Mesenchymal stem cell (in vitro differentiated cells and primary cell): ENCODE measurements at regions not wholly inside any gene's neighbourhood (a gene's known extent, or its start where the extent isn't known, plus 50 kb on each side); places are given as distances from the start of the nearest gene placed in this dataset.
A peak's percentile ranks its signal among the peaks of the same experiment; 100 is the strongest.

Experiments used
- DNase-seq: peaks from one replicate; pipeline ENCODE4 v3.0.0-alpha.2; 2013
- H2AFZ ChIP-seq: one replicate; pipeline ENCODE4 v1.6.1; 2013; ENCODE audit warnings: low read depth, mild to moderate bottlenecking, control low read depth, inconsistent platforms, low read length, moderate library complexity
- H2AK5ac ChIP-seq: 2 replicates; pipeline ENCODE4 v1.6.1; 2013; ENCODE audit warnings: low read length, moderate library complexity, mild to moderate bottlenecking, inconsistent platforms; ENCODE audit not compliant: severe bottlenecking
- H2BK120ac ChIP-seq: one replicate; pipeline ENCODE4 v1.6.1; 2013; ENCODE audit warnings: low read depth, mild to moderate bottlenecking, inconsistent platforms, low read length, moderate library complexity
- H2BK12ac ChIP-seq, 2 experiments: one replicate each; pipeline ENCODE4 v1.6.1; 2013; ENCODE audit warnings: inconsistent platforms in 2 of 2, low read length in 2 of 2, mild to moderate bottlenecking in 2 of 2, moderate library complexity in 2 of 2, control low read depth in 1 of 2
- H2BK15ac ChIP-seq: one replicate; pipeline ENCODE4 v1.6.1; 2013; ENCODE audit warnings: mild to moderate bottlenecking, low read depth, inconsistent platforms; ENCODE audit not compliant: poor library complexity, severe bottlenecking
- H2BK5ac ChIP-seq: 2 replicates; pipeline ENCODE4 v1.6.1; 2013; ENCODE audit warnings: low read depth, mild to moderate bottlenecking, low read length, control low read depth, inconsistent platforms; ENCODE audit not compliant: poor library complexity, severe bottlenecking
- H3K14ac ChIP-seq, 2 experiments: one replicate each; pipeline ENCODE4 v1.6.1; 2013; ENCODE audit warnings: inconsistent platforms in 2 of 2, low read length in 2 of 2, control low read depth in 1 of 2, mild to moderate bottlenecking in 1 of 2, moderate library complexity in 1 of 2
- H3K18ac ChIP-seq, 2 experiments: one replicate each; pipeline ENCODE4 v1.6.1; 2013; ENCODE audit warnings: inconsistent platforms in 2 of 2, low read length in 2 of 2, control low read depth in 1 of 2, low read depth in 1 of 2, mild to moderate bottlenecking in 1 of 2
- H3K23ac ChIP-seq, 2 experiments: one replicate each; pipeline ENCODE4 v1.6.1; 2013; ENCODE audit warnings: inconsistent platforms in 2 of 2, low read length in 2 of 2, mild to moderate bottlenecking in 2 of 2, moderate library complexity in 2 of 2, control low read depth in 1 of 2
- H3K27ac ChIP-seq: 2 replicates; pipeline ENCODE4 v1.5.1; 2013; ENCODE audit warnings: mild to moderate bottlenecking, moderate library complexity, low read length, control low read depth, inconsistent platforms; ENCODE audit not compliant: poor library complexity, severe bottlenecking
- H3K27me3 ChIP-seq, 2 experiments: 2 replicates each; pipeline versions ENCODE4 v1.6.1 to v1.7.0; 2013; ENCODE audit warnings: low read length in 2 of 2, mild to moderate bottlenecking in 2 of 2, moderate library complexity in 2 of 2, control low read depth in 1 of 2, inconsistent platforms in 1 of 2; ENCODE audit not compliant: control insufficient read depth in 1 of 2, insufficient read depth in 1 of 2
- H3K36me3 ChIP-seq, 2 experiments: 2 replicates each; pipeline versions ENCODE4 v1.6.1 to v1.7.0; 2013; ENCODE audit warnings: low read length in 2 of 2, control low read depth in 1 of 2, inconsistent platforms in 1 of 2, low read depth in 1 of 2, mild to moderate bottlenecking in 1 of 2; ENCODE audit not compliant: insufficient read depth in 2 of 2, control insufficient read depth in 1 of 2
- H3K4ac ChIP-seq, 2 experiments: one replicate each; pipeline ENCODE4 v1.6.1; 2013; ENCODE audit warnings: inconsistent platforms in 2 of 2, low read length in 2 of 2, mild to moderate bottlenecking in 2 of 2, moderate library complexity in 2 of 2, control low read depth in 1 of 2, low read depth in 1 of 2
- H3K4me1 ChIP-seq: 2 replicates; pipeline ENCODE4 v1.6.1; 2013; ENCODE audit warnings: low read depth, low read length, control low read depth; ENCODE audit not compliant: control insufficient read depth, insufficient read depth
- H3K4me2 ChIP-seq: 2 replicates; pipeline ENCODE4 v1.6.1; 2013; ENCODE audit warnings: low read length, mild to moderate bottlenecking, inconsistent platforms; ENCODE audit not compliant: poor library complexity, severe bottlenecking
- H3K4me3 ChIP-seq, 2 experiments: 2 replicates each; pipeline versions ENCODE4 v1.5.1 to v1.7.0; 2013; ENCODE audit warnings: low read length in 2 of 2, mild to moderate bottlenecking in 2 of 2, control low read depth in 1 of 2, low read depth in 1 of 2; ENCODE audit not compliant: insufficient read depth in 1 of 2
- H3K79me1 ChIP-seq: replicated peaks from 2 replicates; pipeline ENCODE4 v1.6.1; 2013; ENCODE audit warnings: mild to moderate bottlenecking, control low read depth, low read length, inconsistent platforms; ENCODE audit not compliant: poor library complexity, severe bottlenecking
- H3K9ac ChIP-seq: 2 replicates; pipeline ENCODE4 v1.7.0; 2013; ENCODE audit warnings: mild to moderate bottlenecking, low read length, moderate library complexity
- H3K9me3 ChIP-seq: 2 replicates; pipeline ENCODE4 v1.7.0; 2013; ENCODE audit warnings: mild to moderate bottlenecking, low read length; ENCODE audit not compliant: control insufficient read depth
- H4K8ac ChIP-seq: one replicate; pipeline ENCODE4 v1.6.1; 2013; ENCODE audit warnings: inconsistent platforms, mild to moderate bottlenecking, low read length, moderate library complexity
- H4K91ac ChIP-seq: one replicate; pipeline ENCODE4 v1.6.1; 2013; ENCODE audit warnings: mild to moderate bottlenecking, low read length, inconsistent platforms
- WGBS: methylation state at CpG from one replicate; pipeline ENCODE4 v1.1.7; 2013; ENCODE audit warnings: mixed read lengths; 5-methylcytosine and 5-hydroxymethylcytosine counted together

DNA sequence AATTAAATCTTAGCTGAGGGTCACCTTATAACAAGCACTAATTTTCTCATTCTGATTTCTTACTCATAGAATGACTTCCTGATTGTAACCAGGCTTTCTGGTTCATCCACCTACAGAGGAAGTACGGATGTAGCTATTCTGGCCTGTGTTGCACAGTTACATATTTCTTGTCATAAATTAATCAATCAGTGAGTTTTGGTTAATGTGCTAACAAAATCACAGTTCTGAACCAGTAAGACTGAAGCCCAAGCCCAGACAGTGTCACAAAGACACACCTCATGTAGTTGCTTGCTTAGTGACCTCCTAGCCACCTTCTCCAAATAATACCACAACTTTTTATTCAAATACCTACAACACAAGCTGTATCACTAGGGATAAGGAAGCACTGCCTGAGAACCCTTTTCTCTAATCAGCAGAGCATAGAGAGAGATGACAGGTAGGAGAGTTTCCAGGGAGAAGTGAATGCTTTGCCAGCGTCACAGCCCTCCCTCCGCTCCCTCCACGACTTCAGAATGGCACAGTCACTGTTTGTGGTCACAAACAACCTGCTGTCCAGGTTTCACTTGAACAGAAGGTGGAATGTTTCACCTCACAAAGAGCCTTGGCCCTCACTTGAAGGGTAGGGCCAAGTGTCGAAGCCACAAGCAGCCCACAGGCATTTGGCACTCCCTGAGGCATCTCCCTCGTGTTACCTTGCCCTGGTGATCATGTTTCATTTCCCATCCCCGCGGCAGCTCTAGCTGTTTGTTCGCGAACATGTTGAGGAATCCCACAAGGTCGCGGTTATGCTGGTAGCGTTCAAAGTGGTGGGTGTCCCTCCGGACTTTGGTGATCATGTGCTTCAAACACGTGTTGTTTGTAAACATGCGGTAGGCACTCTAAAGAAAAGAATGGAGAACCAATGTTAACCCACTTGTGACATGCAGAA, 120.8 kb upstream of the STK17B start:
- no peak overlapping the region for H3K14ac ChIP-seq
- peak overlapping the region; percentile 44 for H2AK5ac ChIP-seq
- H3K27me3 ChIP-seq = no peaks in the 10 kb centered on the region
- no peak overlapping the region for H4K8ac ChIP-seq
- no peak overlapping the region for H3K4me2 ChIP-seq
- no peak for DNase-seq
- H3K27ac ChIP-seq = no peak overlapping the region
- H4K91ac ChIP-seq = no peak overlapping the region
- H3K4me3 ChIP-seq = no peak overlapping the region
- no peak overlapping the region for H2BK12ac ChIP-seq
- H2BK5ac ChIP-seq = no peak overlapping the region
- no peak overlapping the region for H2AFZ ChIP-seq
- no peak overlapping the region for H2BK120ac ChIP-seq
- no peak overlapping the region for H2BK15ac ChIP-seq
- H3K4me1 ChIP-seq = peaks cover 4% of the 10 kb centered on the region
- H3K18ac ChIP-seq = peak overlapping the region in 1 of 2 experiments; percentile 74
- peak overlapping the region in 1 of 2 experiments; percentile 1 for H3K4ac ChIP-seq
- no peak overlapping the region for H3K9ac ChIP-seq
- no peaks in the 10 kb centered on the region for H3K36me3 ChIP-seq
- WGBS = 95% methylated on average over 15 of the region's 16 CpGs
- H3K23ac ChIP-seq = no peak overlapping the region
- H3K9me3 ChIP-seq = no peaks in the 10 kb centered on the region
- no peaks in the 10 kb centered on the region for H3K79me1 ChIP-seq

DNA sequence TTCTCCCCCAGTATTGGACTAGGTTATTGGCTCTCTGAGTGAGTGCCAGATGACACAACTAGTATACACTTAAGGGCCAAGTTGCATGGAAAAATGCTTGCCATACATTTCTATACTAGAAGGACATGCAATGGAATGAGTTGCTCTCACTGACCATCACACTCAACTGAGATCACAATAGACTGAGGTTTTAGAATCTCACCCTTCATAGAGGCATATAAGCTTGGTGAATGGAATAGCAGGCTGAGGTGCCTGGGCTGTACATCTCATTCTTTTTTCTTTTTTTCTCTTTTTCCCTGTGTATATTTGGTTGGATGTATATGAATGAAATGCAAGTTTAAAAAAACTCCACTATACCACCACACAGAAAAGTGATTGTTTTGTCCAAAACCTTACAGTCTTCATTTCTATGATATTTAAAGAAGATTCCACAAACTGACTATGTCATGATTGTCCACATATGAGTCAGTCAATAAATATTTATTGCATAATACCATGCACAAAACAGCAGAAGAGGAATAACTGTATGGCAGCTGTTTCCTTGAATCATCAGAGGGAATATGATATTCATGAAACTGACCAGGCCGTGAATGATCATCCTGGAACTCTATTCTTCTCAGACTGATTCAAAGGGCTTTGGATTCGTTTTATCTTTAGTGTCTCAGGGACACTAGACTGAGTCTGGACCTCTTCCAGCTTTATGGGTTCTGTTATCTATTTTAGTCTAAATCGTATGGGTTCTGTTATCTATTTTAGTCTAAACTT, 122.6 kb upstream of the STK17B start:
- 20% methylated on average over 1 of the region's 3 CpGs for WGBS
- peak overlapping the region in 1 of 2 experiments; percentile 30 for H3K4me3 ChIP-seq

DNA sequence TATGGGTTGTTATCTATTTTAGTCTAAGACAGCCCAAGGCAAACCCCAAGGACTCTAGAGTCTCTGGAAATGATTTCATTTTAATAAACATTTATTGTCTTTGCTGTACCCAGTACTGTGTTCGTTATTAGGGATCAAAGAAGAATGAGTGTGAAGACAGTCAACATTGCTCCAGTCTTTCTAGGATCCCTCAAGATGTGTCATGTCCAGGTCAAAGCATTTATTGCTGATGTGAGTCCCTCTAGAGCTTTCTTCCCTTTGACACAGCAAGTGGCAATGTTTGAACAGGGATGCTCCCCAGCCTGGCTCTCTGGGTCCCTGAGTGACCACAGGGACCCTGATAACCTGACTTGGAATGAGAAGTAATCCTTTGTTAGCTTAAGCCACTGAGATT, 123.1 kb upstream of the STK17B start:
- WGBS = 46% methylated on average over 1 of the region's 1 CpG
- H2AFZ ChIP-seq = no peak overlapping the region
- no peak for DNase-seq

More for the DNA sequence above, 122.6 kb upstream of the STK17B start:
- Histone ChIP-seq H4K8ac (no peak overlapping the region), H2BK120ac (no peak overlapping the region), H4K91ac (no peak overlapping the region), H3K9me3 (no peaks in the 10 kb centered on the region), H3K4me1 (peaks cover 4% of the 10 kb centered on the region), H2AK5ac (no peak overlapping the region), H3K4me2 (no peak overlapping the region), H3K9ac (peak overlapping the region; percentile 34), H3K36me3 (no peaks in the 10 kb centered on the region), H3K79me1 (no peaks in the 10 kb centered on the region), H2BK15ac (no peak overlapping the region), H2BK12ac (peak overlapping the region in 1 of 2 experiments; percentile 18), H2AFZ (no peak overlapping the region), H3K27ac (peak overlapping the region; percentile 34), H2BK5ac (no peak overlapping the region), H3K27me3 (no peaks in the 10 kb centered on the region), H3K14ac (no peak overlapping the region), H3K23ac (no peak overlapping the region), H3K4ac (no peak overlapping the region), H3K18ac (peak overlapping the region in 1 of 2 experiments; percentile 17)
- DNase-seq = peak; percentile 85

DNA sequence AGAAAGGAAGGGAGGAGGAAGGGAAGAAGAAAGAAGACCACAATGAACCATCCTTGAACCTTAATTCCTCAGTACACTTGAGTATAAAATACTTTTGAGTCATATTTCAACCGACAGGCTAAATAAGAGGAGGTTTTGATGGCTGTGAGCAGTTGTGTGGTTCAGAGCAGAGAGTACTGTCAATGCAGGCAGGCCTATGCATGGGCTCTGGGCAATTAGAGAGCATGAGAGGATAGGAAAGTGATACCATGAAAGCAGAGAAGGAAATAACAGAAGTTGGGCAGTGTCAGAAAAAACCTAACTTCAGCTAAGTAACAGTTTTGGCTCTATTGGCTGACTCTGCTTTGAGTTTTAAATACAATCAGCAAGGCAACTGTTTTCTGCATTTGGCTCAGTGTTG, 123.6 kb upstream of the STK17B start:
- peak overlapping the region in 1 of 2 experiments; percentile 18 for H2BK12ac ChIP-seq
- no peak overlapping the region for H3K4ac ChIP-seq
- DNase-seq = no peak
- H3K4me3 ChIP-seq = peak overlapping the region in 1 of 2 experiments; percentile 30
- H4K8ac ChIP-seq = no peak overlapping the region
- H3K9ac ChIP-seq = peak overlapping the region; percentile 34
- H3K14ac ChIP-seq = no peak overlapping the region
- H3K9me3 ChIP-seq = no peaks in the 10 kb centered on the region
- no peak overlapping the region for H3K27ac ChIP-seq
- H4K91ac ChIP-seq = no peak overlapping the region
- peaks cover 4% of the 10 kb centered on the region for H3K4me1 ChIP-seq
- H2BK5ac ChIP-seq = no peak overlapping the region
- H2BK120ac ChIP-seq = no peak overlapping the region
- 93% methylated on average over 1 of the region's 1 CpG for WGBS
- no peaks in the 10 kb centered on the region for H3K79me1 ChIP-seq
- no peak overlapping the region for H2BK15ac ChIP-seq
- no peak overlapping the region for H2AK5ac ChIP-seq
- H3K18ac ChIP-seq = no peak overlapping the region
- H3K4me2 ChIP-seq = no peak overlapping the region
- no peak overlapping the region for H3K23ac ChIP-seq
- H3K27me3 ChIP-seq = no peaks in the 10 kb centered on the region
- H2AFZ ChIP-seq = no peak overlapping the region
- H3K36me3 ChIP-seq = no peaks in the 10 kb centered on the region

More for the DNA sequence above, 123.1 kb upstream of the STK17B start:
- Histone ChIP-seq H3K4me1 (peaks cover 4% of the 10 kb centered on the region), H3K9ac (peak overlapping the region; percentile 34), H3K23ac (no peak overlapping the region), H3K36me3 (no peaks in the 10 kb centered on the region), H4K91ac (no peak overlapping the region), H3K27me3 (no peaks in the 10 kb centered on the region), H2BK15ac (no peak overlapping the region), H4K8ac (no peak overlapping the region), H3K4me3 (peak overlapping the region in 1 of 2 experiments; percentile 30), H3K79me1 (no peaks in the 10 kb centered on the region), H3K4me2 (no peak overlapping the region), H3K4ac (no peak overlapping the region), H2AK5ac (peak overlapping the region; percentile 51), H3K18ac (peak overlapping the region; percentile 35 to 37), H3K9me3 (no peaks in the 10 kb centered on the region), H2BK120ac (no peak overlapping the region), H2BK5ac (no peak overlapping the region), H3K14ac (no peak overlapping the region), H2BK12ac (peak overlapping the region in 1 of 2 experiments; percentile 47), H3K27ac (no peak overlapping the region)
